Neuronal stem cell (in vitro differentiated cells): ENCODE measurements at regions not wholly inside any gene's neighbourhood (a gene's known extent, or its start where the extent isn't known, plus 50 kb on each side); places are given as distances from the start of the nearest gene placed in this dataset.

Experiments used
- DNase-seq: peaks from one replicate; pipeline ENCODE4 v3.0.0-alpha.2; 2013; ENCODE audit warnings: low spot score
- H2AFZ ChIP-seq: one replicate; pipeline ENCODE4 v1.6.1; 2013; ENCODE audit warnings: mild to moderate bottlenecking, low read length, inconsistent platforms
- H2AK5ac ChIP-seq: 2 replicates; pipeline ENCODE4 v1.6.1; 2013; ENCODE audit warnings: low read depth, mild to moderate bottlenecking, inconsistent platforms, low read length, moderate library complexity, mixed read lengths
- H2BK120ac ChIP-seq: 2 replicates; pipeline ENCODE4 v1.6.1; 2013; ENCODE audit warnings: low read depth, mild to moderate bottlenecking, inconsistent platforms, low read length, moderate library complexity, mixed read lengths
- H2BK12ac ChIP-seq: one replicate; pipeline ENCODE4 v1.6.1; 2013; ENCODE audit warnings: low read length, inconsistent platforms
- H2BK15ac ChIP-seq: 2 replicates; pipeline ENCODE4 v1.6.1; 2013; ENCODE audit warnings: mild to moderate bottlenecking, low read length, inconsistent platforms, mixed read lengths
- H2BK5ac ChIP-seq: one replicate; pipeline ENCODE4 v1.6.1; 2013; ENCODE audit warnings: inconsistent platforms, mild to moderate bottlenecking, low read length, moderate library complexity
- H3K14ac ChIP-seq: one replicate; pipeline ENCODE4 v1.6.1; 2013; ENCODE audit warnings: low read length, inconsistent platforms
- H3K18ac ChIP-seq: 2 replicates; pipeline ENCODE4 v1.6.1; 2013; ENCODE audit warnings: low read length, inconsistent platforms
- H3K23ac ChIP-seq: 2 replicates; pipeline ENCODE4 v1.6.1; 2013; ENCODE audit warnings: low read depth, mild to moderate bottlenecking, mixed read lengths, low read length, inconsistent platforms; ENCODE audit not compliant: poor library complexity
- H3K27ac ChIP-seq: replicated peaks from 3 replicates; pipeline ENCODE4 v1.5.1; 2013; ENCODE audit warnings: low read length, inconsistent platforms
- H3K27me3 ChIP-seq, 3 experiments: 2 replicates each; pipeline ENCODE4 v1.6.1; 2013; ENCODE audit warnings: low read length in 3 of 3, mild to moderate bottlenecking in 2 of 3, inconsistent platforms in 1 of 3, low read depth in 1 of 3, mixed read lengths in 1 of 3, moderate library complexity in 1 of 3; ENCODE audit not compliant: control insufficient read depth in 3 of 3, insufficient read depth in 3 of 3
- H3K36me3 ChIP-seq, 2 donors: replicated peaks in 1 of 2; 2 replicates each; pipeline ENCODE4 v1.6.1; 2013; ENCODE audit warnings: low read length in 2 of 2; ENCODE audit not compliant: control insufficient read depth in 2 of 2, insufficient read depth in 2 of 2
- H3K4ac ChIP-seq: 2 replicates; pipeline ENCODE4 v1.6.1; 2013; ENCODE audit warnings: inconsistent platforms, mild to moderate bottlenecking, low read length, moderate library complexity
- H3K4me1 ChIP-seq, 2 donors: 1 replicate in 1 of 2; 2 replicates in 1 of 2; pipeline ENCODE4 v1.6.1; 2013; ENCODE audit warnings: low read length in 2 of 2, low read depth in 1 of 2; ENCODE audit not compliant: control insufficient read depth in 2 of 2, insufficient read depth in 1 of 2
- H3K4me2 ChIP-seq: one replicate; pipeline ENCODE4 v1.6.1; 2013; ENCODE audit warnings: mild to moderate bottlenecking, low read length, inconsistent platforms; ENCODE audit not compliant: insufficient read depth, poor library complexity, severe bottlenecking
- H3K4me3 ChIP-seq, 2 donors: 2 replicates each; pipeline ENCODE4 v1.5.1; 2013; ENCODE audit warnings: low read length in 2 of 2, mild to moderate bottlenecking in 2 of 2, inconsistent platforms in 1 of 2, moderate library complexity in 1 of 2
- H3K79me1 ChIP-seq: one replicate; pipeline ENCODE4 v1.6.1; 2013; ENCODE audit warnings: low read depth, mild to moderate bottlenecking, inconsistent platforms, low read length, moderate library complexity
- H3K9ac ChIP-seq: one replicate; pipeline ENCODE4 v1.6.1; 2013; ENCODE audit warnings: mild to moderate bottlenecking, low read depth, low read length, inconsistent platforms; ENCODE audit not compliant: poor library complexity
- H3K9me3 ChIP-seq, 2 donors: replicated peaks in 1 of 2; 2 replicates each; pipeline versions ENCODE3 to v1.6.1; 2013; ENCODE audit warnings: low read length in 2 of 2, mild to moderate bottlenecking in 2 of 2, inconsistent platforms in 1 of 2, low read depth in 1 of 2, mixed read lengths in 1 of 2, moderate library complexity in 1 of 2; ENCODE audit not compliant: control insufficient read depth in 2 of 2, insufficient read depth in 1 of 2
- H4K8ac ChIP-seq: one replicate; pipeline ENCODE4 v1.6.1; 2013; ENCODE audit warnings: low read depth, mild to moderate bottlenecking, inconsistent platforms, low read length, moderate library complexity
- H4K91ac ChIP-seq: one replicate; pipeline ENCODE4 v1.6.1; 2013; ENCODE audit warnings: low read length, low read depth, mild to moderate bottlenecking, inconsistent platforms; ENCODE audit not compliant: poor library complexity
- WGBS, 2 donors: extraction: QIAGEN DNeasy Blood & Tissue Kit; methylation state at CpG; one replicate each; pipeline ENCODE4 v1.1.7; 2013; ENCODE audit warnings: missing lambda C conversion rate in 2 of 2, mixed read lengths in 1 of 2; ENCODE audit not compliant: insufficient read length in 2 of 2, insufficient replicate concordance in 1 of 2; ENCODE audit errors: extremely low coverage in 2 of 2; 5-methylcytosine and 5-hydroxymethylcytosine counted together

GRCh38 chr20:58002901-58003300 is 225.6 kb downstream of the ANKRD60 start:
- Histone ChIP-seq H2BK120ac (no peak overlapping the region), H3K4me1 (peaks cover 0 to 5% of the 10 kb centered on the region in 2 donors), H3K4me2 (no peak overlapping the region), H2AK5ac (no peak overlapping the region), H2BK5ac (no peak overlapping the region), H3K36me3 (no peaks in the 10 kb centered on the region), H4K91ac (no peak overlapping the region), H3K27me3 (peaks cover 0 to 10% (median 7%) of the 10 kb centered on the region in 3 experiments), H2AFZ (no peak overlapping the region), H3K9me3 (no peaks in the 10 kb centered on the region), H3K23ac (no peak overlapping the region), H3K4ac (no peak overlapping the region), H3K18ac (no peak overlapping the region), H3K4me3 (no peak overlapping the region), H3K9ac (no peak overlapping the region), H3K14ac (no peak overlapping the region), H2BK15ac (no peak overlapping the region), H4K8ac (no peak overlapping the region), H2BK12ac (no peak overlapping the region), H3K79me1 (no peaks in the 10 kb centered on the region), H3K27ac (no peak overlapping the region)
- no CpG with 5 or more reads among the region's 6 CpGs for WGBS, 2 donors
- no peak for DNase-seq

- no peak overlapping the region for H2BK120ac ChIP-seq
- no peak overlapping the region for H3K18ac ChIP-seq
- no peak overlapping the region for H2BK15ac ChIP-seq
- H3K9me3 ChIP-seq: no peaks in the 10 kb centered on the region
- H3K27ac ChIP-seq: no peak overlapping the region
- no peak overlapping the region for H3K14ac ChIP-seq
- no peak overlapping the region for H4K8ac ChIP-seq
- no peak overlapping the region for H2BK5ac ChIP-seq
- H3K4me3 ChIP-seq: no peak overlapping the region
- H3K23ac ChIP-seq: no peak overlapping the region
- no peak overlapping the region for H3K9ac ChIP-seq
- H2BK12ac ChIP-seq: no peak overlapping the region
- no peak overlapping the region for H3K4ac ChIP-seq
- DNase-seq: no peak
- no peaks in the 10 kb centered on the region for H3K36me3 ChIP-seq
- no peak overlapping the region for H2AK5ac ChIP-seq
- peaks cover 0 to 10% (median 7%) of the 10 kb centered on the region in 3 experiments for H3K27me3 ChIP-seq
- no peak overlapping the region for H2AFZ ChIP-seq
- H3K4me2 ChIP-seq: no peak overlapping the region
- no peak overlapping the region for H4K91ac ChIP-seq
- H3K79me1 ChIP-seq: no peaks in the 10 kb centered on the region
- no CpG with 5 or more reads among the region's 3 CpGs for WGBS, 2 donors
- H3K4me1 ChIP-seq: peaks cover 0 to 5% of the 10 kb centered on the region in 2 donors
Observed at GRCh38 chr20:58001946-58002345, 226.5 kb downstream of the ANKRD60 start.

GRCh38 chr20:58001381-58001780 is 227.1 kb downstream of the ANKRD60 start:
- Histone ChIP-seq H3K23ac (no peak overlapping the region), H3K4me1 (peaks cover 0 to 5% of the 10 kb centered on the region in 2 donors), H3K4me2 (no peak overlapping the region), H3K79me1 (no peaks in the 10 kb centered on the region), H3K9me3 (no peaks in the 10 kb centered on the region), H2AFZ (no peak overlapping the region), H4K8ac (no peak overlapping the region), H3K14ac (no peak overlapping the region), H2BK5ac (no peak overlapping the region), H2BK15ac (no peak overlapping the region), H3K36me3 (no peaks in the 10 kb centered on the region), H3K9ac (no peak overlapping the region), H2AK5ac (peak overlapping the region; percentile 23), H2BK12ac (no peak overlapping the region), H4K91ac (no peak overlapping the region), H3K18ac (peak overlapping the region; percentile 62), H3K4me3 (no peak overlapping the region), H3K4ac (no peak overlapping the region), H3K27ac (no peak overlapping the region), H2BK120ac (no peak overlapping the region), H3K27me3 (peaks cover 0 to 10% (median 7%) of the 10 kb centered on the region in 3 experiments)
- no peak for DNase-seq
- no CpG with 5 or more reads among the region's 13 CpGs for WGBS, 2 donors

- WGBS, 2 donors: 100% methylated on average over 1 of the region's 2 CpGs; no CpG with 5 or more reads in 1 of the 2 donors
Observed at GRCh38 chr20:58000861-58001260, 227.6 kb downstream of the ANKRD60 start.

More at GRCh38 chr20:58000861-58001260, 227.6 kb downstream of the ANKRD60 start:
- Histone ChIP-seq H3K4ac (no peak overlapping the region), H3K27ac (no peak overlapping the region), H3K9me3 (no peaks in the 10 kb centered on the region), H3K4me2 (no peak overlapping the region), H3K36me3 (no peaks in the 10 kb centered on the region), H3K4me3 (no peak overlapping the region), H3K4me1 (peaks cover 0 to 5% of the 10 kb centered on the region in 2 donors), H3K14ac (no peak overlapping the region), H2BK12ac (no peak overlapping the region), H2AK5ac (no peak overlapping the region), H3K23ac (no peak overlapping the region), H3K18ac (no peak overlapping the region), H2AFZ (no peak overlapping the region), H2BK5ac (no peak overlapping the region), H2BK120ac (no peak overlapping the region), H4K8ac (no peak overlapping the region), H3K27me3 (peaks cover 0 to 10% (median 7%) of the 10 kb centered on the region in 3 experiments), H3K9ac (no peak overlapping the region), H2BK15ac (no peak overlapping the region), H3K79me1 (no peaks in the 10 kb centered on the region), H4K91ac (no peak overlapping the region)
- DNase-seq: no peak
